Neural cell (in vitro differentiated cells): ENCODE measurements at regions not wholly inside any gene's neighbourhood (a gene's known extent, or its start where the extent isn't known, plus 50 kb on each side); places are given as distances from the start of the nearest gene placed in this dataset.

Experiments used
- H2AFZ ChIP-seq: fragments of 200-600, 300-800 bp; sonication (generic), shearing (Covaris generic); 2 replicates; pipeline ENCODE4 v1.6.0; 2014; ENCODE audit warnings: low read depth, mild to moderate bottlenecking, antibody characterized with exemption, low read length, moderate library complexity
- H3F3A ChIP-seq: fragments of 200-600 bp; shearing (Covaris generic); 2 replicates; pipeline ENCODE4 v1.6.1; 2016; ENCODE audit warnings: mild to moderate bottlenecking, moderate library complexity, mixed read lengths, antibody characterized with exemption, low read length; ENCODE audit not compliant: insufficient read depth, poor library complexity, severe bottlenecking
- H3K27ac ChIP-seq: fragments of 200-600, 300-800 bp; sonication (generic), shearing (Covaris generic); 2 replicates; pipeline ENCODE4 v1.5.1; 2014; ENCODE audit warnings: mild to moderate bottlenecking, low read length, moderate library complexity
- H3K27me3 ChIP-seq: fragments of 300-800, 200-600 bp; sonication (generic), shearing (Covaris generic); 2 replicates; pipeline ENCODE4 v1.6.0; 2014; ENCODE audit warnings: mild to moderate bottlenecking, low read depth, low read length, moderate library complexity; ENCODE audit not compliant: insufficient read depth
- H3K36me3 ChIP-seq: fragments of 300-800, 200-600 bp; sonication (generic), shearing (Covaris generic); 2 replicates; pipeline ENCODE4 v1.5.1; 2014; ENCODE audit warnings: mild to moderate bottlenecking, antibody characterized with exemption, low read length, moderate library complexity; ENCODE audit not compliant: insufficient read depth
- H3K4me2 ChIP-seq: fragments of 300-800, 200-600 bp; sonication (generic), shearing (Covaris generic); 2 replicates; pipeline ENCODE4 v1.6.0; 2014; ENCODE audit warnings: mild to moderate bottlenecking, low read length
- H3K4me3 ChIP-seq: fragments of 300-800, 200-600 bp; sonication (generic), shearing (Covaris generic); 2 replicates; pipeline ENCODE4 v1.5.1; 2014; ENCODE audit warnings: mild to moderate bottlenecking, low read length, moderate library complexity
- H3K79me2 ChIP-seq: fragments of 200-600 bp; shearing (Covaris generic); replicated peaks from 2 replicates; pipeline ENCODE4 v1.6.0; 2014; ENCODE audit warnings: mild to moderate bottlenecking, low read length, moderate library complexity; ENCODE audit not compliant: insufficient read depth
- H3K9ac ChIP-seq: fragments of 300-800, 200-600 bp; sonication (generic), shearing (Covaris generic); 2 replicates; pipeline ENCODE4 v1.6.1; 2016; ENCODE audit warnings: mild to moderate bottlenecking, low read length, mixed read lengths
- H3K9me2 ChIP-seq: fragments of 200-600 bp; shearing (Covaris generic); 2 replicates; pipeline ENCODE4 v1.6.1; 2016; ENCODE audit warnings: mild to moderate bottlenecking, low read length, mixed read lengths; ENCODE audit not compliant: insufficient read depth
- H3K9me3 ChIP-seq: fragments of 200-600, 300-800 bp; sonication (generic), shearing (Covaris generic); 2 replicates; pipeline ENCODE4 v1.6.1; 2016; ENCODE audit warnings: mild to moderate bottlenecking, mixed run types, low read length, moderate library complexity, mixed read lengths
- H4K20me1 ChIP-seq: fragments of 200-600 bp; shearing (Covaris generic); 2 replicates; pipeline ENCODE4 v1.6.1; 2016; ENCODE audit warnings: mild to moderate bottlenecking, mixed run types; ENCODE audit not compliant: insufficient read depth
- CTCF ChIP-seq: fragments of 450-650 bp; IDR thresholded peaks from 2 replicates; pipeline ENCODE4 v1.5.1; 2014; ENCODE audit warnings: antibody characterized with exemption, mild to moderate bottlenecking, moderate library complexity; ENCODE audit not compliant: poor library complexity, severe bottlenecking
- EP300 ChIP-seq: fragments of 450-650 bp; conservative IDR thresholded peaks from 2 replicates; pipeline ENCODE4 v1.6.1; 2014; ENCODE audit warnings: antibody characterized with exemption, mild to moderate bottlenecking, moderate library complexity; ENCODE audit not compliant: poor library complexity, severe bottlenecking
- EZH2 ChIP-seq: fragments of 200-600, 300-800 bp; shearing (Covaris generic), sonication (generic); IDR thresholded peaks from 2 replicates; pipeline ENCODE4 v1.6.1; 2014; ENCODE audit warnings: antibody characterized with exemption, low read length, borderline replicate concordance, mild to moderate bottlenecking; ENCODE audit not compliant: insufficient read depth, poor library complexity, severe bottlenecking
- MXI1 ChIP-seq: fragments of 450-650 bp; conservative IDR thresholded peaks from 2 replicates; pipeline ENCODE4 v1.6.1; 2014; ENCODE audit warnings: antibody characterized with exemption, mild to moderate bottlenecking; ENCODE audit not compliant: poor library complexity, severe bottlenecking
- POLR2AphosphoS5 ChIP-seq: IDR thresholded peaks from 2 replicates; pipeline ENCODE4 v1.6.1; 2012
- RAD21 ChIP-seq: fragments of 450-650 bp; conservative IDR thresholded peaks from 2 replicates; pipeline ENCODE4 v1.6.1; 2014; ENCODE audit warnings: antibody characterized with exemption, mild to moderate bottlenecking, moderate library complexity
- REST ChIP-seq: IDR thresholded peaks from 2 replicates; pipeline ENCODE4 v1.6.1; 2012; ENCODE audit warnings: borderline replicate concordance
- SMC3 ChIP-seq: fragments of 450-650 bp; conservative IDR thresholded peaks from 2 replicates; pipeline ENCODE4 v1.6.1; 2014; ENCODE audit warnings: antibody characterized with exemption, mild to moderate bottlenecking, moderate library complexity; ENCODE audit not compliant: poor library complexity
- TAF1 ChIP-seq: IDR thresholded peaks from 2 replicates; pipeline ENCODE4 v1.6.1; 2012; ENCODE audit warnings: low read depth

DNA sequence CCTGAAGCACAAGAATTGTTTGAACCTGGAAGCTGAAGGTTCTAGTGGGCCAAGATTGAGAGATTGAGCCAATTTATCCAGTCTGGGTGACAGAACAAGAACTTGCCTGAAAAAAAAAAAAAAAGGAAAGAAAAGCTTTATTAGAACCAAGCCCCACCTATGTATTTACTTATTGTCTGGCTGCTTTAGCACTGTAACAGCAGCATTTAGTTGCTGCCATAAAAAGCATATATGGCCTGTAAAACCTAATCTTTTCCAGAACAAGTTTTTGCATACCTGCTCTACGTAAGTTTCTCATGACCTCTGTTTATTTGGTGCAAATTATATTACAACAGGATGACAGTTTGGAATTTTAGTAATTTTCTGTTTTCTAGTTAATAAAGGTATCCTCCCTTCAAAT, 1565.6 kb upstream of the LRRTM1 start:
- H3K79me2 ChIP-seq, result no peaks in the 10 kb centered on the region
- TF ChIP-seq EP300, result no peak
- TF ChIP-seq RAD21, result no peak
- no peak for TF ChIP-seq SMC3
- TF ChIP-seq MXI1, result no peak
- TF ChIP-seq EZH2, result no peak
- TF ChIP-seq REST, result no peak
- TF ChIP-seq TAF1, result no peak
- TF ChIP-seq POLR2AphosphoS5, result no peak
- no peak for TF ChIP-seq CTCF
- H4K20me1 ChIP-seq, result no peaks in the 10 kb centered on the region
- no peak overlapping the region for H3K4me3 ChIP-seq
- no peak overlapping the region for H3K27ac ChIP-seq
- no peak overlapping the region for H2AFZ ChIP-seq
- no peaks in the 10 kb centered on the region for H3K9me2 ChIP-seq
- no peaks in the 10 kb centered on the region for H3F3A ChIP-seq
- H3K4me2 ChIP-seq, result no peak overlapping the region
- no peaks in the 10 kb centered on the region for H3K27me3 ChIP-seq
- H3K9ac ChIP-seq, result no peak overlapping the region
- no peaks in the 10 kb centered on the region for H3K36me3 ChIP-seq
- no peaks in the 10 kb centered on the region for H3K9me3 ChIP-seq

- no peaks in the 10 kb centered on the region for H3F3A ChIP-seq
- H4K20me1 ChIP-seq, result no peaks in the 10 kb centered on the region
- H3K9ac ChIP-seq, result no peak overlapping the region
- no peak overlapping the region for H3K27ac ChIP-seq
- H2AFZ ChIP-seq, result no peak overlapping the region
- H3K9me2 ChIP-seq, result no peaks in the 10 kb centered on the region
- H3K4me3 ChIP-seq, result no peak overlapping the region
- no peaks in the 10 kb centered on the region for H3K79me2 ChIP-seq
- no peak for TF ChIP-seq EP300
- no peak for TF ChIP-seq RAD21
- TF ChIP-seq MXI1, result no peak
- TF ChIP-seq EZH2, result no peak
- no peak for TF ChIP-seq TAF1
- TF ChIP-seq CTCF, result no peak
- no peak for TF ChIP-seq POLR2AphosphoS5
- no peak for TF ChIP-seq SMC3
- no peak for TF ChIP-seq REST
- H3K9me3 ChIP-seq, result no peaks in the 10 kb centered on the region
- H3K4me2 ChIP-seq, result no peak overlapping the region
- H3K36me3 ChIP-seq, result no peaks in the 10 kb centered on the region
- H3K27me3 ChIP-seq, result no peaks in the 10 kb centered on the region
Measured at GRCh38 chr2:81858998-81859397, 1554.4 kb upstream of the LRRTM1 start.
